GM21515 (cell line): ENCODE measurements at regions not wholly inside any gene's neighbourhood (a gene's known extent, or its start where the extent isn't known, plus 50 kb on each side); places are given as distances from the start of the nearest gene placed in this dataset.
"Not testable (repeated sequence)": the region's sequence is repeated elsewhere in the genome, so short reads cannot be mapped to it uniquely, and the experiment has no call there.

Experiments used
- ATAC-seq: cut with Tn5 transposase; IDR thresholded peaks from one replicate; pipeline ENCODE4 v1.9.1; 2021; ENCODE audit not compliant: unreplicated experiment

DNA sequence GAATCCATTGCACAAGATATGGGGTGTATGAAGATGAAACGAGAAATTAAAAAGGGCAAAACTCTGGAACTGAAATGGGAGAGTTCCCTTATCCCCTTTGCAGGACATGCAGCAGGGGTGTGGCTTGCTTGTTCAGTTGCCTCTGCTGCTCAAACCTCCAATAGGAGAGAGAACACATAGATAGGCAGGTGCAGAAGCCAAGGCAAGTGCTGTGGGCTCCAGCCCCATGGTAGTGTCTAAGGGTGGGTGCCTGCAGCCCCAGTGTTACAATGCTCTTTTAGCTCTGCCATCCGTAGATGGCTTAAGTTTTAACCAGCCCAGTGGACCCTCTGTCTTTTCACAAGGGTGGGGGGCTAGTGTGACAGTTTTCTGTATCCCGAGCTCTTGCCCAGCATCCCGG, 69.7 kb downstream of the CMAS start:
- no peak for ATAC-seq

- no peak for ATAC-seq
Observed at GRCh38 chr12:22116376-22116775, 70.4 kb downstream of the CMAS start.

DNA sequence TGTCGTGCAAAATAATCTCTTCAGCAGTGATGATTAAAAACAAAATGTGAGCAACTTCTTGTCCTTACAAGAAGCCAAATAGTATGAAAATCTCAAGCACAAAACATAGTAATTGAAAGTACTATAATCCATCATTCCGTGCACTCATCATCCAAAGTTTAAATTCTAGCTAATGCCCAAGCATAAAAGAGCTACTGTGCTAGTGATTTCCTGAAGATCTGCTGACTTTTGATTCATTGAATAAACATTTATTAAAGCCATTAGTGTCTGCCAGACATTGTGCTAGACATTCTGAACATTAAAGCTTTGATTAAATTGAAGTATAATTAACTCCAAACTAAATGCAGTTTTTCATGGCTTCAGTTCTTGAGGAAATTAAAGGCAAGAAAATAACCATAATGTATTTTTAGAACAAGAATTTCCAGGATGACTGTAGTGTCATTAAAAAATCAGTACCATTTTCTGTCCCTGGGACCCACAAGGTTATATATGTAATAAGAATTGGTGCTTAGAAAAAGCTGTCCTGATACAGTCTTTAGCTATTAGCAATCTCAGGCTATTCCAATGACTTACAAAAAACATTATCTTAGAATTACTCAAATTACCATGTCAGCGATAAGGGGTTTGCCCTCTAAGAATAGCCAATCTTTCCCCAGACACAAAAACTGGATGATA, 71.7 kb downstream of the CMAS start:
- ATAC-seq = no peak

DNA sequence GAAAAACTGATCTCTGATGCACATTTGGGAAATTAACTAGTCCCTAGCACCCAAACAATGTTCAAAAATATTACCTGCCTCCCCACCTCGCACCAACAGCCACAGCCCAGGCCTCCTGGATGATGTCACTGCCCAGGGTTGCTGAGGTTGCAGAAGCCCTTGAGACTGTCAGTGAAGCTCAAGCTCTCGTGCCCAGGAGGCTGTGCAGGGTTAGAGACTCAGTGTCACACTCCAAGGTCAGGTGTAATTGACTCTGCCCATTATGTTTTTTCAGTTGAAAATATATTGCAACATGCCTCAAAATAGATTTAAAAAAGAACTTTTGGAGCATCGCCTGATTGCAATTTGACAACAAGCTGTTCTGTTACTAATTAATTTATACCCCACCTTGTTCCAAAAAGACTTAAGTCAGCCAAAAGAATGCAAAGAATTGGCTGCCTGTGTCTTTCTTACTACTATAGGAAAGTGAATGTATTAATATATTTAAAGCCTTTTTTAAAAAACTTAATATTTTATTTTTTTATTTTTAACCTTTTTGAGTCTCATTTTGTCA, 72.3 kb downstream of the CMAS start:
- ATAC-seq = no peak

GRCh38 chr12:22121224-22121623, 75.2 kb downstream of the CMAS start:
- ATAC-seq = peak; percentile 68

DNA sequence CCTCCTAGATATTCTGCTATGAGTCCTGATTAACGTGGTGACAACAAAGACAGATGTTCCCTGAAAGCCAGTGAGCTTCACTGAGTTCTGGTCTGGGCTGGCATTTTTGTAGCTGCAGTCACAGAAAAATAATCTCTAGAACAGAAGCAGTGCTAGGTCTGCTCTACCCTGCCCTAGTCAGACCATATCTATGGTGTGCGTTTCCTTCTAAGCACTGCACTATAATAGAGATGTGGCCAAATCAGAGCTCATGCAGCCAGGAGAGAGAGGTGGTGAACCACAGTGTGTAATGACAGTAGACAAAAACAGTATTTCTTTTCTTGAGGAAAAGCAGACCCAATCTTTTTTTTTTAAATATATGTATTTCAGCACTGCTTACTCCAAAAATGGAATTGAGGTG, 76.3 kb downstream of the CMAS start:
- ATAC-seq = no peak

DNA sequence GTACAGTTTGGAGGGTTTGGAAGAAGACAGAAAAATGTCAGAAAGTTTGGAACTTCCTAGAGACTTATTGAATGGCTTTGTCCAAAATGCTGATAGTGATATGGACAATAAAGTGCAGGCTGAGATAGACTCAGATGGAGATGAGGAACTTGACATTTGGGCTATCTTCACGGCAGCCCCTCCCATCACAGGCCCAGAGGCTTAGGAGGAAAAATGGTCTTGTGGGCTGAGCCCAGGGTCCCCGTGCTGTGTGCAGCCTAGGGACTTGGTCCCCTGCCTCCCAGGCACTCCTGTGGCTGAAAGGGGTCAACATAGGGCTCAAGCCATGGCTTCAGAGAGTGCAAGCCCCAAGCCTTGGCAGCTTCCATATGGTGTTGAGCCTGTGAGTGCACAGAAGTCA, 79.0 kb downstream of the CMAS start:
- ATAC-seq = no peak

GRCh38 chr12:22126101-22126500, 80.1 kb downstream of the CMAS start:
- not testable (repeated sequence) for ATAC-seq

DNA sequence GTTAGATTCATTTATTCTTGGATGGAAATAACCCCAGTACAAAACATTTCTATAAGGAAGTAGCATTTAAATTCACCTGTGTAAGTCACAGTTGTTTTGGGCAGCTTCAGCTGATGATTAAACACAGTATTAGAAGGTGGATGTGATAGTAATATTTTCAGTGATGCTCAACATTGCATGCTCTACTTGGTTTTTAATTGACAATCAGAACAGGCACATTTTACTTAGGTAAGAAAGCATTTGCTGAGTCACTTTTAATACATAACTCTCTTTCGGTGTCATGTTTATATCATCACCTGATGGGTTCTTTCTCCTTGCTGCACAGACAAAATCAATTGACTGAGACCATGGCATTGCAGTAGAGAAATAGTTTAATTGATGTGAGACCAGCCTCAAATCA, 80.7 kb downstream of the CMAS start:
- no peak for ATAC-seq

DNA sequence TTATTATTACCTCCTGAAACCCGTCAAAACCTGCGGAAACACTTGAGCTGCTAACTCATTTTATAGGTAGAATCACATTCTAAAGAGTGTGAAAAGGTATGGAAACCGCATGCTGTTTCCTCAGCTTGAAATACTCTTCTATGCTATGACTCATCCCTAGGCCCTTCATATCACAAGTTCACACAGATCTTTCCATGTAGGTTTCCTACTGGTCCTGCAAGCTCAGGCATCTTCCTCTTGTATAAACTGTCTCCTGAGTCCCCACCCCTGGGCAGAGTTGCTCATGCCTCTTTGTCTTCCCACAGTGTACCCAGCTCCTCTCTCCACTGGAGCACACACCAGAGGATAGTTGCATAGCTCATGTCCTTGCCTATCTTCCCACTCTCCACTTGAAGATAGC, 84.7 kb downstream of the CMAS start:
- no peak for ATAC-seq

DNA sequence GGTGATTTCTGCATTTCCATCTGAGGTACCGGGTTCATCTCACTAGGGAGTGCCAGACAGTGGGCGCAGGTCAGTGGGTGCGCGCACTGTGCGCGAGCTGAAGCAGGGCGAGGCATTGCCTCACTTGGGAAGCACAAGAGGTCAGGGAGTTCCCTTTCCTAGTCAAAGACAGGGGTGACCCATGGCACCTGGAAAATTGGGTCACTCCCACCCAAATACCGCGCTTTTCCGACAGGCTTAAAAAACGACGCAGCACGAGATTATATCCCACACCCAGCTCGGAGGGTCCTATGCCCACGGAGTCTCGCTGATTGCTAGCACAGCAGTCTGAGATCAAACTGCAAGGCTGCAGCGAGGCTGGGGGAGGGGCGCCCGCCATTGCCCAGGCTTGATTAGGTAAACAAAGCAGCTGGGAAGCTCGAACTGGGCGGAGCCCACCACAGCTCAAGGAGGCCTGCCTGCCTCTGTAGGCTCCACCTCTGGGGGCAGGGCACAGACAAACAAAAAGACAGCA, 90.6 kb downstream of the CMAS start:
- not testable (repeated sequence) for ATAC-seq
